ENCODE measurements at regions not wholly inside any gene's neighbourhood (a gene's known extent, or its start where the extent isn't known, plus 50 kb on each side); places are given as distances from the start of the nearest gene placed in this dataset.

GRCh38 chr12:83477696-83478095, 791.0 kb downstream of the TMTC2 start:
- TF ChIP-seq ZNF10 (tag by site-specific recombination; IDR thresholded peaks at IDR 0.05) = no peak
- TF ChIP-seq, protein P1, sequence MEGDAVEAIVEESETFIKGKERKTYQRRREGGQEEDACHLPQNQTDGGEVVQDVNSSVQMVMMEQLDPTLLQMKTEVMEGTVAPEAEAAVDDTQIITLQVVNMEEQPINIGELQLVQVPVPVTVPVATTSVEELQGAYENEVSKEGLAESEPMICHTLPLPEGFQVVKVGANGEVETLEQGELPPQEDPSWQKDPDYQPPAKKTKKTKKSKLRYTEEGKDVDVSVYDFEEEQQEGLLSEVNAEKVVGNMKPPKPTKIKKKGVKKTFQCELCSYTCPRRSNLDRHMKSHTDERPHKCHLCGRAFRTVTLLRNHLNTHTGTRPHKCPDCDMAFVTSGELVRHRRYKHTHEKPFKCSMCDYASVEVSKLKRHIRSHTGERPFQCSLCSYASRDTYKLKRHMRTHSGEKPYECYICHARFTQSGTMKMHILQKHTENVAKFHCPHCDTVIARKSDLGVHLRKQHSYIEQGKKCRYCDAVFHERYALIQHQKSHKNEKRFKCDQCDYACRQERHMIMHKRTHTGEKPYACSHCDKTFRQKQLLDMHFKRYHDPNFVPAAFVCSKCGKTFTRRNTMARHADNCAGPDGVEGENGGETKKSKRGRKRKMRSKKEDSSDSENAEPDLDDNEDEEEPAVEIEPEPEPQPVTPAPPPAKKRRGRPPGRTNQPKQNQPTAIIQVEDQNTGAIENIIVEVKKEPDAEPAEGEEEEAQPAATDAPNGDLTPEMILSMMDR (tag by site-specific recombination; IDR thresholded peaks at IDR 0.05) = no peak
- TF ChIP-seq ZNF707 (tag by site-specific recombination; IDR thresholded peaks at IDR 0.05) = no peak
- TF ChIP-seq, protein P2, sequence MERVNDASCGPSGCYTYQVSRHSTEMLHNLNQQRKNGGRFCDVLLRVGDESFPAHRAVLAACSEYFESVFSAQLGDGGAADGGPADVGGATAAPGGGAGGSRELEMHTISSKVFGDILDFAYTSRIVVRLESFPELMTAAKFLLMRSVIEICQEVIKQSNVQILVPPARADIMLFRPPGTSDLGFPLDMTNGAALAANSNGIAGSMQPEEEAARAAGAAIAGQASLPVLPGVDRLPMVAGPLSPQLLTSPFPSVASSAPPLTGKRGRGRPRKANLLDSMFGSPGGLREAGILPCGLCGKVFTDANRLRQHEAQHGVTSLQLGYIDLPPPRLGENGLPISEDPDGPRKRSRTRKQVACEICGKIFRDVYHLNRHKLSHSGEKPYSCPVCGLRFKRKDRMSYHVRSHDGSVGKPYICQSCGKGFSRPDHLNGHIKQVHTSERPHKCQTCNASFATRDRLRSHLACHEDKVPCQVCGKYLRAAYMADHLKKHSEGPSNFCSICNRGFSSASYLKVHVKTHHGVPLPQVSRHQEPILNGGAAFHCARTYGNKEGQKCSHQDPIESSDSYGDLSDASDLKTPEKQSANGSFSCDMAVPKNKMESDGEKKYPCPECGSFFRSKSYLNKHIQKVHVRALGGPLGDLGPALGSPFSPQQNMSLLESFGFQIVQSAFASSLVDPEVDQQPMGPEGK (tag by site-specific recombination; IDR thresholded peaks at IDR 0.05) = no peak
- no peak for TF ChIP-seq ZBTB21 (tag by site-specific recombination; IDR thresholded peaks at IDR 0.05)
- no peak for TF ChIP-seq SP3 (tag by site-specific recombination; IDR thresholded peaks at IDR 0.05)
- TF ChIP-seq ZNF548 (tag by site-specific recombination; IDR thresholded peaks at IDR 0.05) = no peak
- TF ChIP-seq PRDM1 (tag by site-specific recombination; IDR thresholded peaks at IDR 0.05) = no peak
- TF ChIP-seq ZNF785 (tag by site-specific recombination; IDR thresholded peaks at IDR 0.05) = no peak
- no peak for TF ChIP-seq ZBTB44 (tag by site-specific recombination; IDR thresholded peaks at IDR 0.05)
